ENCODE measurements at regions not wholly inside any gene's neighbourhood (a gene's known extent, or its start where the extent isn't known, plus 50 kb on each side); places are given as distances from the start of the nearest gene placed in this dataset.
"Not testable (repeated sequence)": the region's sequence is repeated elsewhere in the genome, so short reads cannot be mapped to it uniquely, and the experiment has no call there.

DNA sequence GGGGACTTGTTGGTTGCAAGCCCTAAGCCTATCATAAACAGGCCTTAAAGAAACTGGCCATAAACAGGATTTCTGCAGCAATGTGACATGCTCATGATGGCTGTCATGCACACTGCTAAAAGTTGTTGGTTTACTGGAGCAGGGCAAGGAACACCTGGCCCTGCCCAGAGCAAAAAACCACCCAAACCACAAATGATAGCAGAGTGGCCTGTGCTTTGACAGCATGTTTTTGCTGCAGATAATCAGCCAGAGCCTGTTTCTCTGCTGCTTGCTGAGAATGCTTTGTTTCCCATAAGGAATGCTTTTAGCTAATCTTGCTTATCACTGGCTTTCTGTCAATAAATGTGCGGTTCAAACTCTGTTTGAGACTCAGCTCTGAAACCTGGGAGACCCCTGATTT is 144.9 kb upstream of the ZNF91 start:
- H3K27me3 ChIP-seq (ENCODE audit: control insufficient read depth, insufficient read depth, low read length); H3K4me1 ChIP-seq (ENCODE audit: control insufficient read depth, insufficient read depth, low read length); DNase-seq (ENCODE audit: low read depth in 4 of 6, low spot score in 6 of 6); H3K9me3 ChIP-seq (ENCODE audit: control insufficient read depth, insufficient read depth, low read length); H3K4me3 ChIP-seq (ENCODE audit: low read depth, low read length); H3K27ac ChIP-seq (ENCODE audit: low read depth, low read length); H3K36me3 ChIP-seq (ENCODE audit: control insufficient read depth, insufficient read depth, low read length): not testable (repeated sequence)
- no CpG with 5 or more reads among the region's 1 CpG for WGBS (ENCODE audit: insufficient coverage)

DNA sequence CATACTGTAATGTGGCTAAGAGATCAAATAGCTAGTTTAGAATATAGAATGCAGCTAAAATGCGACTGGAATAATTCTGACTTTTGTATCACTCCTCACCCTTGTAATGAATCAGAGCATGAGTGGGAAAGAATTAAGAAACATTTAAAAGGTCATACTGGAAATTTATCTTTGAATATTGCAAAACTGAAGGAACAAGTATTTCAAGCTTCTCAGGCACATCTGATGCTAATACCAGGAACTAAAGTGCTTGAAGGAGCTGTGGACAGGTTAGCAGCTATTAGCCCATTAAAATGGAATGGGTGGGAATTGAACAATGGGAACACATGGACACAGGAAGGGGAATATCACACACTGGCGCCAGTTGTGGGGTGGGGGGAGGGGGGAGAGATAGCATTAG is 144.2 kb upstream of the ZNF91 start:
- no peak for DNase-seq (ENCODE audit: low read depth in 4 of 6, low spot score in 6 of 6)
- Histone ChIP-seq H3K27me3 (ENCODE audit: control insufficient read depth, insufficient read depth, low read length) (no peaks in the 10 kb centered on the region), H3K4me3 (ENCODE audit: low read depth, low read length) (no peak overlapping the region), H3K27ac (ENCODE audit: low read depth, low read length) (no peak overlapping the region), H3K9me3 (ENCODE audit: control insufficient read depth, insufficient read depth, low read length) (no peaks in the 10 kb centered on the region), H3K4me1 (ENCODE audit: control insufficient read depth, insufficient read depth, low read length) (no peaks in the 10 kb centered on the region), H3K36me3 (ENCODE audit: control insufficient read depth, insufficient read depth, low read length) (no peaks in the 10 kb centered on the region)
- WGBS (ENCODE audit: insufficient coverage), result no CpG with 5 or more reads among the region's 2 CpGs

GRCh38 chr19:23537136-23537535 is 141.9 kb upstream of the ZNF91 start:
- H3K27ac ChIP-seq (ENCODE audit: low read depth, low read length); H3K4me3 ChIP-seq (ENCODE audit: low read depth, low read length); H3K27me3 ChIP-seq (ENCODE audit: control insufficient read depth, insufficient read depth, low read length); H3K4me1 ChIP-seq (ENCODE audit: control insufficient read depth, insufficient read depth, low read length); DNase-seq (ENCODE audit: low read depth in 4 of 6, low spot score in 6 of 6); H3K9me3 ChIP-seq (ENCODE audit: control insufficient read depth, insufficient read depth, low read length); H3K36me3 ChIP-seq (ENCODE audit: control insufficient read depth, insufficient read depth, low read length): not testable (repeated sequence)

DNA sequence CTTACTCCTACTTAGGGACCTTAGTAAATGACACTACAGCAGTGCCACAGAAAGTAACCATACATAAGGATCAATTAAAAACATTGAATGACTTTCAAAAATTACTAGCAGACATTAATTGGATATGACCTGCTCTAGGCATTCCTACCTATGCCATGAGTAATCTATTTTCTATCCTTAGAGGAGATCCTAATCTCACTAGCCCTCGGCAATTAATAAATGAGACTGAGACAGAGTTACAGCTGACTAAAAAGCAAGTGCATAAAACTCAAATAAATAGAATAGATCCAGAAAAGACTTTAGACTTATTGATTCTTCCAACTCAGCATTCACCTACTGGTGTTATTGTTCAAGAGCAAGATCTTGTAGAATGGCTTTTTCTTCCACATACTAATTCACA is 141.1 kb upstream of the ZNF91 start:
- not testable (repeated sequence) for H3K9me3 ChIP-seq (ENCODE audit: control insufficient read depth, insufficient read depth, low read length); H3K36me3 ChIP-seq (ENCODE audit: control insufficient read depth, insufficient read depth, low read length); H3K27me3 ChIP-seq (ENCODE audit: control insufficient read depth, insufficient read depth, low read length); H3K27ac ChIP-seq (ENCODE audit: low read depth, low read length); H3K4me1 ChIP-seq (ENCODE audit: control insufficient read depth, insufficient read depth, low read length); DNase-seq (ENCODE audit: low read depth in 4 of 6, low spot score in 6 of 6); H3K4me3 ChIP-seq (ENCODE audit: low read depth, low read length)
- WGBS (ENCODE audit: insufficient coverage), result no CpG with 5 or more reads among the region's 1 CpG

DNA sequence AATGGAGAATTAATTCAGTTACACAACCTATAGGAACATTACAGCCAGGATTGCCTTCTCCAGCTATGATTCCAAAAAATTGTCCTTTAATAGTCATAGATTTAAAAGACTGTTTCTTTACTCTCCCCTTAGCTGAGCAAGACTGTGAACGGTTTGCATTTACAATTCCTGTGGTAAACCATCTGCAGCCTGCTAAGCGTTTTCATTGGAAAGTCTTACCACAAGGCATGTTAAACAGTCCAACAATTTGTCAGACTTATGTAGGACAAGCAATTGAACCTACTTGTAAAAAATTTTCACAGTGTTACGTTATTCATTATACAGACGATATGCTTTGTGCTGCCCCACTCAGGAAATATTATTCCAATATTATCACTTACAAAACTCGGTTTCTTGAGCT is 140.6 kb upstream of the ZNF91 start:
- H3K36me3 ChIP-seq (ENCODE audit: control insufficient read depth, insufficient read depth, low read length); H3K9me3 ChIP-seq (ENCODE audit: control insufficient read depth, insufficient read depth, low read length); H3K27me3 ChIP-seq (ENCODE audit: control insufficient read depth, insufficient read depth, low read length); H3K4me3 ChIP-seq (ENCODE audit: low read depth, low read length); H3K27ac ChIP-seq (ENCODE audit: low read depth, low read length); H3K4me1 ChIP-seq (ENCODE audit: control insufficient read depth, insufficient read depth, low read length); DNase-seq (ENCODE audit: low read depth in 4 of 6, low spot score in 6 of 6): not testable (repeated sequence)
- 82% methylated on average over 5 of the region's 5 CpGs for WGBS (ENCODE audit: insufficient coverage)

DNA sequence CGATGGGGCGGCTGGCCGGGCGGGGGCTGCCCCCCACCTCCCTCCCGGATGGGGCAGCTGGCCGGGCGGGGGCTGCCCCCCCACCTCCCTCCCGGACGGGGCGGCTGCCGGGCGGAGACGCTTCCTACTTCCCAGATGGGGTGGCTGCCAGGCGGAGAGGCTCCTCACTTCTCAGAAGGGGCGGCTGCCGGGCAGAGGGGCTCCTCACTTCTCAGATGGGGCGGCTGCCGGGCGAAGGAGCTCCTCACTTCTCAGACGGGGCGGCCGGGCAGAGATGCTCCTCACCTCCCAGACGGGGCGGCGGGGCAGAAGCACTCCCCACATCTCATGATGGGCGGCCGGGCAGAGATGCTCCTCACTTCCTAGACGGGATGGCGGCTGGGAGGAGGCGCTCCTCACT is 138.2 kb upstream of the ZNF91 start:
- WGBS (ENCODE audit: insufficient coverage), result 94% methylated on average over 13 of the region's 30 CpGs

GRCh38 chr19:23531976-23532375 is 136.7 kb upstream of the ZNF91 start:
- H3K36me3 ChIP-seq (ENCODE audit: control insufficient read depth, insufficient read depth, low read length), result no peaks in the 10 kb centered on the region
- WGBS (ENCODE audit: insufficient coverage), result 91% methylated on average over 1 of the region's 1 CpG
- no peak overlapping the region for H3K4me3 ChIP-seq (ENCODE audit: low read depth, low read length)
- no peaks in the 10 kb centered on the region for H3K4me1 ChIP-seq (ENCODE audit: control insufficient read depth, insufficient read depth, low read length)
- H3K27me3 ChIP-seq (ENCODE audit: control insufficient read depth, insufficient read depth, low read length), result no peaks in the 10 kb centered on the region
- no peak overlapping the region for H3K27ac ChIP-seq (ENCODE audit: low read depth, low read length)
- no peak for DNase-seq (ENCODE audit: low read depth in 4 of 6, low spot score in 6 of 6)
- H3K9me3 ChIP-seq (ENCODE audit: control insufficient read depth, insufficient read depth, low read length), result peaks cover 2% of the 10 kb centered on the region

More for the DNA sequence above, 138.2 kb upstream of the ZNF91 start:
- H3K4me1 ChIP-seq (ENCODE audit: control insufficient read depth, insufficient read depth, low read length); H3K36me3 ChIP-seq (ENCODE audit: control insufficient read depth, insufficient read depth, low read length); H3K4me3 ChIP-seq (ENCODE audit: low read depth, low read length); H3K27ac ChIP-seq (ENCODE audit: low read depth, low read length); H3K9me3 ChIP-seq (ENCODE audit: control insufficient read depth, insufficient read depth, low read length); DNase-seq (ENCODE audit: low read depth in 4 of 6, low spot score in 6 of 6); H3K27me3 ChIP-seq (ENCODE audit: control insufficient read depth, insufficient read depth, low read length): not testable (repeated sequence)

- no peak for DNase-seq (ENCODE audit: low read depth in 4 of 6, low spot score in 6 of 6)
- 88% methylated on average over 1 of the region's 2 CpGs for WGBS (ENCODE audit: insufficient coverage)
- Histone ChIP-seq H3K9me3 (ENCODE audit: control insufficient read depth, insufficient read depth, low read length) (peaks cover 2% of the 10 kb centered on the region), H3K36me3 (ENCODE audit: control insufficient read depth, insufficient read depth, low read length) (no peaks in the 10 kb centered on the region), H3K4me1 (ENCODE audit: control insufficient read depth, insufficient read depth, low read length) (no peaks in the 10 kb centered on the region), H3K27me3 (ENCODE audit: control insufficient read depth, insufficient read depth, low read length) (no peaks in the 10 kb centered on the region), H3K27ac (ENCODE audit: low read depth, low read length) (no peak overlapping the region), H3K4me3 (ENCODE audit: low read depth, low read length) (no peak overlapping the region)
Observed at GRCh38 chr19:23531231-23531790, 136.0 kb upstream of the ZNF91 start.

GRCh38 chr19:23528376-23528775 is 133.1 kb upstream of the ZNF91 start:
- Histone ChIP-seq H3K27me3 (ENCODE audit: control insufficient read depth, insufficient read depth, low read length) (no peaks in the 10 kb centered on the region), H3K9me3 (ENCODE audit: control insufficient read depth, insufficient read depth, low read length) (peaks cover 2% of the 10 kb centered on the region), H3K27ac (ENCODE audit: low read depth, low read length) (no peak overlapping the region), H3K4me3 (ENCODE audit: low read depth, low read length) (no peak overlapping the region), H3K4me1 (ENCODE audit: control insufficient read depth, insufficient read depth, low read length) (no peaks in the 10 kb centered on the region), H3K36me3 (ENCODE audit: control insufficient read depth, insufficient read depth, low read length) (no peaks in the 10 kb centered on the region)
- DNase-seq (ENCODE audit: low read depth in 4 of 6, low spot score in 6 of 6), result no peak

- DNase-seq (ENCODE audit: low read depth in 4 of 6, low spot score in 6 of 6), result no peak
- 70% methylated on average over 2 of the region's 2 CpGs for WGBS (ENCODE audit: insufficient coverage)
- Histone ChIP-seq H3K4me3 (ENCODE audit: low read depth, low read length) (no peak overlapping the region), H3K36me3 (ENCODE audit: control insufficient read depth, insufficient read depth, low read length) (no peaks in the 10 kb centered on the region), H3K27ac (ENCODE audit: low read depth, low read length) (no peak overlapping the region), H3K4me1 (ENCODE audit: control insufficient read depth, insufficient read depth, low read length) (no peaks in the 10 kb centered on the region), H3K9me3 (ENCODE audit: control insufficient read depth, insufficient read depth, low read length) (peaks cover 2% of the 10 kb centered on the region), H3K27me3 (ENCODE audit: control insufficient read depth, insufficient read depth, low read length) (no peaks in the 10 kb centered on the region)
Observed at GRCh38 chr19:23527797-23528196, 132.5 kb upstream of the ZNF91 start.

Data from spinal cord (tissue), 9 donors.